ENCODE measurements at regions not wholly inside any gene's neighbourhood (a gene's known extent, or its start where the extent isn't known, plus 50 kb on each side); places are given as distances from the start of the nearest gene placed in this dataset.

- peaks cover 7 to 25% (median 12%) of the 10 kb centered on the region in 7 donors for H3K9me3 Mint-ChIP-seq
- H3K27me3 ChIP-seq (ENCODE audit: control insufficient read depth in 2 of 2, insufficient read depth in 2 of 2, low read length in 2 of 2), result no peaks in the 10 kb centered on the region
- H3K27ac ChIP-seq (ENCODE audit: low read depth in 1 of 2, low read length in 2 of 2), result no peak overlapping the region
Measured at GRCh38 chr14:53368066-53368465, 214.9 kb upstream of the DDHD1 start.

DNA sequence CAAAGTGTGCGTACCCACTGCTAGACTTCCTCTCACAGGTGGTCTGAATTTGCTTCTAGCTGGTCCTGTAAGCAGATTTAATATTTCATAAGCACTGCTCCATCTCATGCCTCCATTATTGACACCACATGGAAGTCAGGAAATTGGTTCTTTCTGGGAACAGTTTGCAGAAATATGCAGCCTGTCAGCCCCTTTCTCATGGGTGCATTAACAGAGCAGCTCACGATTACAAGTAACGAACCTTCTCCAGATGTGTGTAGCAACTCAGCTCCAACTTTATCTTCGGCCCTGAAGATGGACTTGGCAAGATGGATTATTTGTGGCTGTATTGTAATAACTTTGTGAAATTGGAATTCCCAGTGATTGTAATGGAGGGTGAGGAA lies 214.5 kb upstream of the DDHD1 start:
- H3K27ac Mint-ChIP-seq, result no peak overlapping the region
- no peak for DNase-seq
- H3K9me3 ChIP-seq (replicated peaks in 1 of 2; ENCODE audit: control insufficient read depth in 1 of 2, insufficient read depth in 1 of 2, low read length in 2 of 2), result peaks cover 2 to 13% of the 10 kb centered on the region in 2 donors
- intact Hi-C loops (cut with micrococcal nuclease), result no loop called here
- no peaks in the 10 kb centered on the region for H3K36me3 Mint-ChIP-seq
- H4K20me1 ChIP-seq (ENCODE audit: insufficient read depth, low read length), result no peaks in the 10 kb centered on the region
- no peaks in the 10 kb centered on the region for H3K27me3 Mint-ChIP-seq (ENCODE audit: low read depth in 3 of 3)
- H3K4me1 ChIP-seq (ENCODE audit: control insufficient read depth in 1 of 2, insufficient read depth in 2 of 2, low read length in 2 of 2), result no peaks in the 10 kb centered on the region
- no peaks in the 10 kb centered on the region for H3K27me3 ChIP-seq (ENCODE audit: control insufficient read depth in 2 of 2, insufficient read depth in 2 of 2, low read length in 2 of 2)
- no peaks in the 10 kb centered on the region for H3K4me1 Mint-ChIP-seq
- TF ChIP-seq CTCF (IDR thresholded peaks at IDR 0.05), result no peak
- no peak overlapping the region for H3K4me2 ChIP-seq (replicated peaks; ENCODE audit: extremely low read depth, low read length, poor library complexity, severe bottlenecking)
- H3K27ac ChIP-seq (ENCODE audit: low read depth in 1 of 2, low read length in 2 of 2), result no peak overlapping the region
- WGBS (ENCODE audit: insufficient coverage), result 20% methylated on average over 1 of the region's 4 CpGs
- no peak overlapping the region for H2AFZ ChIP-seq (ENCODE audit: insufficient read depth, low read depth, low read length, poor library complexity, severe bottlenecking)
- H3K9me3 Mint-ChIP-seq, result peaks cover 12 to 27% (median 16%) of the 10 kb centered on the region in 7 donors
- no peak overlapping the region for H3K9ac ChIP-seq (ENCODE audit: insufficient read depth, low read length, poor library complexity, severe bottlenecking)
- no peaks in the 10 kb centered on the region for H3K79me2 ChIP-seq (ENCODE audit: insufficient read depth, low read length)
- H3K4me3 ChIP-seq (replicated peaks in 1 of 3; ENCODE audit: low read depth in 2 of 3, low read length in 3 of 3), result no peak overlapping the region
- H3K4me3 Mint-ChIP-seq, result no peak overlapping the region
- H3K36me3 ChIP-seq (replicated peaks in 1 of 2; ENCODE audit: control insufficient read depth in 1 of 2, insufficient read depth in 2 of 2, low read length in 2 of 2), result no peaks in the 10 kb centered on the region

More at GRCh38 chr14:53368066-53368465, 214.9 kb upstream of the DDHD1 start:
- Mint-ChIP-seq H3K36me3 (no peaks in the 10 kb centered on the region), H3K4me3 (no peak overlapping the region), H3K27me3 (ENCODE audit: low read depth in 3 of 3) (no peaks in the 10 kb centered on the region), H3K27ac (no peak overlapping the region), H3K4me1 (no peaks in the 10 kb centered on the region)
- Histone ChIP-seq H3K4me2 (replicated peaks; ENCODE audit: extremely low read depth, low read length, poor library complexity, severe bottlenecking) (no peak overlapping the region), H3K9me3 (replicated peaks in 1 of 2; ENCODE audit: control insufficient read depth in 1 of 2, insufficient read depth in 1 of 2, low read length in 2 of 2) (peaks cover 0 to 11% of the 10 kb centered on the region in 2 donors), H3K36me3 (replicated peaks in 1 of 2; ENCODE audit: control insufficient read depth in 1 of 2, insufficient read depth in 2 of 2, low read length in 2 of 2) (no peaks in the 10 kb centered on the region), H2AFZ (ENCODE audit: insufficient read depth, low read depth, low read length, poor library complexity, severe bottlenecking) (no peak overlapping the region), H4K20me1 (ENCODE audit: insufficient read depth, low read length) (no peaks in the 10 kb centered on the region), H3K4me1 (ENCODE audit: control insufficient read depth in 1 of 2, insufficient read depth in 2 of 2, low read length in 2 of 2) (no peaks in the 10 kb centered on the region), H3K79me2 (ENCODE audit: insufficient read depth, low read length) (no peaks in the 10 kb centered on the region), H3K4me3 (replicated peaks in 1 of 3; ENCODE audit: low read depth in 2 of 3, low read length in 3 of 3) (no peak overlapping the region), H3K9ac (ENCODE audit: insufficient read depth, low read length, poor library complexity, severe bottlenecking) (no peak overlapping the region)
- 86% methylated on average over 1 of the region's 4 CpGs for WGBS (ENCODE audit: insufficient coverage)
- no peak for DNase-seq
- intact Hi-C loops (cut with micrococcal nuclease), result no loop called here
- no peak for TF ChIP-seq CTCF (IDR thresholded peaks at IDR 0.05)

All from CD14-positive monocyte (primary cell).